NCI-H1417 treated with DMSO at 0.1 percent for 48 hours (cell line): ENCODE measurements at regions not wholly inside any gene's neighbourhood (a gene's known extent, or its start where the extent isn't known, plus 50 kb on each side); places are given as distances from the start of the nearest gene placed in this dataset.

Source experiments
- DNase-seq: peaks from one replicate; lab custom pipeline; 2025; lab: John Stamatoyannopoulos, UW

DNA sequence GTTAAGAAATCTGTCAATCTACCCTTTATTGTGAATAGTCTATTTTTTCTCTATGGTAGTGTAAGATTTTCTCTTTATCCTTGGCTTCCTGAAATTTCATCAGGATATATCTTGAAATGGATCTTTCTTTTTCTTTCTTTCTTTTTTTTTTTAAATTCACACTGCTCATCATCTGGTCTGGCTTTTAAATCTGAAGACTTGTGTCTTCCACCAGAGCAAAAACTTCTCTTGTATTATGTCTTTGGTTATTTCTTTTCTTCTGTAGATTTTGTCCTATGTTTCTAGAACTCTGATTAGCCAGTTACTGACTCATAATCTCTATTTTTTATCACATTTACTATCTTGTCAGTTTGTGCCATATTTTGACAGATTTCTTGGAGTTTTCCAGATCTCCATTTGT lies 133.8 kb upstream of the LMO4 start:
- no peak for DNase-seq

DNA sequence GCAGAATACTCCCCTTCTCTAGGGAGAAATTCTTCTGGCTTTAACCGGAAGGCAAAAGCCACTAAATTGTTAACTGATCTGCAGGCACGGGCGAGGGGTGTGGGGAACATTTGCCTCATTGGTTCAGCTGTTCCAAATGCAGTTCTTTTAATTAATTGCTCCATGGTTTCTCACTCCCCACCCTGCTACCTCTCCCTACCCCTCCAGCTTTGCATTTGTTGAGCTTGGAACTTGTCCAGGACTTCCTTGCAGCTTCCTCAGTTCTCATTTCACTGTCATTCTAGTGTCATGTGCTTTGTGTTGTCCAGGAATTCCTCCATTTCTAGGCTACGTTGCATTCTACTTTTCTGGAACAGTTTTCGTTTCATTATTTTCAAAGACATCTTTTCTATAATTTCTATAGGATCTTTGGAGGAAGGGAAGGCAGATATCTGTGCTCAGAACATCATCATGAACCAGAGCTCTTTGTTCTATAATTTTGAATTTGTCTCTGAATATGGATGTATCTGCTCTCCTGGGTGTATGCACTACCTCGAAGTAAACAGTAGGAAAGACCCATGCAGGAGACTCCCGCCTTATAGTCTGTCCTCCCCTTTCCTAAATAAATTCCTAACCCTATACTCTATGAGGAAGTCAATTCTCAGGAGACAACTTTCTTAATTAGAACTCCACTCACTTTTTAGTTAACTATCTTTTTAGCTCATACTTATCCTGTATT lies 132.4 kb upstream of the LMO4 start:
- DNase-seq: no peak

DNA sequence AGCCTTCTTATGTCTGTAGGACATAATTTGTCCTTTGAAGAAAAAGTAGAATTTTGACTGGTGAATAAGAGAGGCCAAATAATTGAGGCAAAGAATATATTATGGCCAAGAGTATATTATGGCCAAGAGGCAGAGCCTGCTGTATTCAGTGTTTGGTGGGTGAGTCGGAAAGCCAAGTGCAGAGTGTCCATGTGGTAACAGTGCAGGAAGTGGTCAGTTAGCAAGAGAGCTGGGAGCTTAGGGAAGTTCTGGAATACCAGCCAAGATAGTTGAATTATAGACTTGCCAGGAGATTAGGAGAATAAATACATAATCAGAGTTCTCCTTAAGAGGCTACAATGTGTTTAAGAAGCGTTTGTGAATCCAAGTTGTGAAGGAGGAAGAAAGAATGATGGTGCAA lies 131.5 kb upstream of the LMO4 start:
- DNase-seq: no peak

DNA sequence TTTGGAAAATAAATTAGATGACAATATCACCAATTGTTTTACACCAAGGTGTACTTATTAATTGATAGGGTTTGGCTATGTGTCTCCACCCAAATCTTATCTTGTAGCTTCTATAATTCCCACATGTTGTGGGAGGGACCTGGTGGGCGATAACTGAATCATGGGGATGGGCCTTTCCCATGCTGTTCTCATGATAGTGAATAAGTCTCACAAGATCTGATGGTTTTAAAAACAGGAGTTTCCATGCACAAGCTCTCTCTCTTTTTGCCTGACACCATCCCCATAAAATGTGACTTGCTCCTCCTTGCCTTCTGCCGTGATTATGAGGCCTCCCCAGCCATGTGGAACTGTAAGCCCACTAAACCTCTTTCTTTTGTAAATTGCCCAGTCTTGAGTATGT lies 131.0 kb upstream of the LMO4 start:
- no peak for DNase-seq

DNA sequence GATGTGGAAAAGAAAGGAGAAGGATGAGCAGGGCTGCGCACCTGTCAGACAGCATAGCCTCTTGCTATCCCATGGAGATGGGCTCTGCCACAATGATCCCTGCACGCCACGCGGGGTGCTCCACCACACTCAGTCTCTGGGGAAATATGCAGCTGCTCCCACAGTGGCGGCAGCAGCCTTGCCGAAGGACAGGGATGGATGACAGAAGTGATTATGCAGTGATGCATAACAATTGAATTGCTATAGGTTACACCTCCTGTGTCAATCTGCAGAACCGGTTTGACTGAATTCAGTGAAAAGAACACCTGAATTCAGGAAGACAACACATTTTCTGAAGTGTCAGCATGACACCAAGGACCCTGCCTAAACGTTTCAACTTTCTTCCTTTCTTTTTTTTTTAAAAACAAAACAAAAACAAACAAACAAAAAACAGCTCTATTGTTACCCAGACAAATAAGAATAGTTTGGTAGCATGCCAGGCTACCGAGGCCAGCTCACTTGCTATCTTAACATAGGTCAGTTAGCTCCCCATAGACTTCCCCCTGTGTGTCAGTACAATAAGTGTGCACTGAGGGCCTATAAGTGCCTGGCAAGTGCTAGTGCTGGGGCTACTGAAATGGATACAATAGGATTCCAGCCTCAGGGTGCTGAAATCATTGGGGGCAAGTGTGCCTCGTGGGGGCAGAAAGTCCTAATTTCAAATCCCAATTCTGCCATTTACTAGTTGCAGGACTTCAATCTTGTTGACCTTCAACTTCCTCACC lies 127.6 kb upstream of the LMO4 start:
- peak; percentile 41 for DNase-seq

DNA sequence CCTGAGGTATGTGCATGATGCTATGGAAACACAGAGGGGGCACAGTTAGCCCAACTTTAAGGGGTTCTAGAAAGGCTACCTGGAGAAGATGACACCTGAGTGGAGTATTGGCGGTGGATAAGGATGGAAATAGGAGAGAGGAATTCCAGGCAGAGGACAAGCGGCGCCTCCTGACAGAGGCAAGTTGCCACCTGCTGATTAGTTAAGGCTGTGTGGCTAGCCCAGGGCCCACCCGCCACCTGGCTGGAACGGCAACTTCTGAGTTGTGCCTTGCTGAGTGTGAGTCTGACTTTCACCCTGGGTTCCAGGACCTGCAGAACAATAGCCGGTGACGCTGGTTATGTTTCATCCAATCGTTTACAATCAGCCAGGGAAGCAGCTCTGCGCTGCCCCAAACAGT lies 126.9 kb upstream of the LMO4 start:
- no peak for DNase-seq

DNA sequence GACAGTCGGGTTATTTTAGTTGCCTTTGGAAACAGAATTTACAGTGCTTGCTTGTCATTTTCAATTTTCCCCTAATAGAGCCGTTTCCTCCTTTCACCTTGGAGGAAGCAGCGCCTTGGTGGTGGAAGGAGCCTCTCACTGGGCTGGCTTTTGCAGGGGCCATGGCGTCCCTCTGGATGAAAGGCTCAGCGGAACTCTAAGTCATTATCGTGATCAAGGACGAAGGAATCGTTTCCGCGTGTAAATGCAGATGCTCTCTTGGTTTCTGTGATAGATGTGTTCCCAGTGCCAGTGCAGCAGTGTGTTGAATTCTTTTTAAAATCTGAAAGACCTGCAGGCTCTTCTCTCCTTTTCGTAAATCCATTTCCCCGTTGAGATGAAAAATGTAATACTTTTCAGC lies 126.2 kb upstream of the LMO4 start:
- DNase-seq: no peak

DNA sequence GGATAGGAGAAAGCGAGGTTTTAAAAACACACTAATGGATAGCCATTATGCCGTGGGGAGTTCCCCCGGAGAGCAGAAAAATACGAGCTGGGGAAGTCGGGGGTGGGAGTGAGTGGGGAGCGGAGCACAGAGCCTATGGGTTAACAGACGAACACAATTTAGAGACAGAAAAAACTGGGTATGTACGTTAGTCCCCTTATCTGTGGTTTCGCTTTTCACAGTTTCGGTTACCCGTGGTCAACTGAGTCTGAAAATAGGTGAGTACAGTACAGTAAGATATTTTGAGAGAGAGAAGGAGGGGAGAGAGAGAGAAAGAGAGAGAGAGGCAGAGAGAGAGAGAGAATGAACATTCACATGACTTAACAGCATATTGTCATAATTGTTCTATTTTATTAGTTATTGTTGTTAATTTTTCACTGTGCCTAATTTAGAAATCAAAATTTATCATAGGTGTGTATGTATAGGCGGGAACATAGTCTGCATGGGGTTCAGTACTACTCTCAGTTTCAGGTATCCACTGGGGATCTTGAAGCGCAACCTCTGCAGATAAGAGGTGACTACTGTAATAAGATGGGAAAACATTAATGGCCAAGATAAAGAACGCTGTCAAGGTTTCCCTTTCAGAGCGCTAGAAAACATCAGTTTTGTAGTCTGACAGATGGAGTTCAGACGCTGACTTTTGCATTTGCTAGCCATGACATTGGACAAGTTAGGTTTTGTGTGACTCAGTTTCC lies 125.6 kb upstream of the LMO4 start:
- DNase-seq: no peak

DNA sequence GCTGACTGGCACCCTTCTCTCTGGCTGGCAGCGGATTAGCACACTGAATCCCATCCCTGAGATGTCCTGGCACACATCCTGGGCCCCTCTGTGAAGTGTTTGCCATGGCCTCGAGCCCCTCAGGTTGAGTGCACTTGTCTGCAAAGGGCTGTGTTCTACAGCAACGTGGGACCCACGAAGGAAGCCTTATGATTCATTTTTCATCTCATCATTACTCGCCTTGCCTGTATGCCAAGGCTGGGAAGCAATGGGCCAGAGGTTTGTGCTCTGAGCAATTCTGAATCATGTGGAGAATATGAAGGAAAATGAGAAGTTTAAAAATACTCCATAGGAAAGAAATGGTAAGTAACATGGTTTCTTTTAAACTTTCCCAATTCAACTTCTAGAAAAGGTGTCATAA lies 124.8 kb upstream of the LMO4 start:
- no peak for DNase-seq

DNA sequence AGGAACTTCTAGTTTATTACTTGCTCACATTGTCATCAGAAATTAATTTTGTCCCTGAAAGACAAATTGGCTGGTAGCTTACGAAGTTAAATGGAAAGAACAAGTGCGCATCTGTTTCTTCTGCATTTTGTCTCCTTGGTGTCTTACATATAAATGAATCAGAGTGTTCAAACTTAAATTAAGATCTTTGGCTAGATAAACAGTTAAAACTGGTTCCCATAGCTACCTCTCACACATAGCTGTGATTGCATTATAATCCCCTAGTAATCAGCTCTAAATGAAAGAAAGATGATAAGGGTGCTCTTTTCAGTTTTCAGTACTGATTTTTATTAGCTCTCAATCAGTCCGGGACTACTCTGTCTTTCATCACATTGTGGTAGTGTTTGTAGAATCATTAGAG lies 124.2 kb upstream of the LMO4 start:
- no peak for DNase-seq

DNA sequence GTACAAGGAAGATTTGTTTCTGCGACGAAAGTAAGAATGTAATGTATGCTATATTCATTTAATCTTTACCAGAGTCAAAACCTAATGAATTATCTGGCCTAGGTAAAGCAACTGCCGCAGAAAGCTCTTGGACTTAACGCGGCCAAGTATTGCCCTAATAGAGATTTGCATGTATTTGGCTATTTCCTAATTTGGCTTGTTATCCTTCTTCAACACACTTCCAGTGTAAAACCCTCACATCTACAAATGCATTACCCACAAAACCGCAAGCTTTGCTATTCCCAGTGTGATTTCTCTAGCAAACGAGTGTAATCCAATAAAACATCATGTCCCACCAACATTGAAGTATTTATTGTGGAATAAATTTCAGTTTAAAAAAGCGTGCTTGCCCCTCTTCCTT lies 123.8 kb upstream of the LMO4 start:
- DNase-seq: no peak

DNA sequence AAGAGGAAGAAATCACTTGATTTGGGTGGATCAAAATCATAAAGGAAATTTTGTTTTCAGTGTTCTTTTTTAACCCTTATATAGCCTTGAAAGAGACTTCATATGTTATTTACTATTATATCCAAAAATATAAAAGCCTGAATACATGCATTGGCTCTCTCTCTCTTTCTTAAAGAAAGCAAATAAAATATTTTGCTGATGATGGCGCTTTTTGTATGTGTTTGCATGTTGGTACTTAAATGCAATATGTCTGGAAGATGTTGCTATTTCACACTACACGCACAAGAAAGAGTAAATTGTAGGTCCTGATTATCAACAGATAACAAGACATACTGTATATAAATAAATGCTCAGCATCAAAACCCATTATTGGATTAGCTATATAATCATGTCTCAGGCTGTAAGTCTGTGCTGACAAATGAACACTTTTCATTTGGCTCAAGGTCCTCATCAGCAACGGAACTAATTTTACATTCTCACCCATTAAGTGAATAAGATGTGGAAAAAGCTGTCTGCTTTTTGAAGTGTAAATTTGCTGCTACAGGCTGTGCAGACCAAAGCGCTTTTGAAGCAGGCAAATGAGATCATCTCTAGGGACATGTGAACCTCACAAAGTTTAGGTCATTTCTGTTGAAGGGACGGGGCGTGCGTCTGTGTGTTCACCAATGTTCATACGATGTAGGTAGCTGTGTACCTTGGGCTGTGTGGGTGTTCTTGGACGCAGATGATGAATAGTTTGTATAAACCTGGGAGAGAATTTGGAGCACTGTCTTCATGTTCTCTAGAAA lies 122.4 kb upstream of the LMO4 start:
- DNase-seq: no peak

DNA sequence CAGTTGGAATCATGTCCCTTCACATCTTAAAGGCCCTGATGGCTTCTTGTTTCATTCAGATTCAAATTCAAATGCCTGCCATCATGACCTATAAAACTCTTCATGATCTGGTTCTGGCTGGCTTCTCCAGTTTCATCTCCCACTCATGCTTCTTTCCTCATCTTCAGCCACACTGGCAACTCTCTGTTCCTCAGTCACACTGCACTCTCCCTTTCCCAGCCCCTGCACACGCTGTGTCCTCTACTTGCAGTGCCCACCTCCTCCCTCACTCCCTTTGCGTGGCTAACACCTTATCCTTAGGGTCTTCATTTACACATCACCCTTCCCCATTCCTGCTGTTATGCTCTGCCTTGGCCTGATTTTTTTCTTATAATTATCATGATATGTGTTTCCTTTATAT lies 120.6 kb upstream of the LMO4 start:
- DNase-seq: no peak

DNA sequence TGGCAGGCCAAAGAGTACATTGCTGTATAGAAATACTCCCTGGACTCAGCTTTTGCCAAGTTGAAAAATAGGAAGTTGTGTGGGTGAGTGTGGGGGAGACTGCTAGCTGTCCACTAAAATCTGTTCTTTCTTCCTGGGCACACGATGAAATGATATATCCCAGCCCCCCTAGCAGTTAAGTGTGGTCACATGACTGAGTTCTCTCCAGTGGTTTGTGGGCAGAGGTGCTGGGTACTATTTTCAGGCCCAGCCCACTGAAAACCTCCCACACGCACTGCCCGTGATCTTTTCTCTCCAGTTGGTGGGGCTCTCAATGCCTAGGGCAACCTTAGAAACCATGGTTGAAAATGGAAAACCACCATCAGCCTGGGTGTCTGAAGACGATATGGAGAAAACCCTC lies 119.7 kb upstream of the LMO4 start:
- no peak for DNase-seq

DNA sequence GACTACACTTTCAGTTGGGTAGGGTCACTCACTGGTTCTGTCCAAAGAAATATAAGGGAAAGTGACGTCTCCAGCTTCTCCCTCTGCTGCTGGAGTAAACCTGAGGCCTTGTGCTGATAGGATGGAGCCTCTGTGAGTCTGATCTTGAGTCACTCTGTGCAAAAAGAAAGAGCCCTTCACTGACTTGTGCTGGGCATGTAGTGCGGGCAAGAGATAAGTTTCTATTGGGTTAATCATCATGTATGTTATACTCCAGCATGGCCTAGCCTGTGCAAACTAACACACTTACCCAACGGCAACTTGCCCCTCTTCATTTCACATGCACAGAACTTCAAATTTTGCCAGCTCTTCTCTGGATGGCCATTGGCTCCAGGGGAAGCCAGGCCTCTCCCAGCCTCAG lies 118.5 kb upstream of the LMO4 start:
- DNase-seq: no peak

DNA sequence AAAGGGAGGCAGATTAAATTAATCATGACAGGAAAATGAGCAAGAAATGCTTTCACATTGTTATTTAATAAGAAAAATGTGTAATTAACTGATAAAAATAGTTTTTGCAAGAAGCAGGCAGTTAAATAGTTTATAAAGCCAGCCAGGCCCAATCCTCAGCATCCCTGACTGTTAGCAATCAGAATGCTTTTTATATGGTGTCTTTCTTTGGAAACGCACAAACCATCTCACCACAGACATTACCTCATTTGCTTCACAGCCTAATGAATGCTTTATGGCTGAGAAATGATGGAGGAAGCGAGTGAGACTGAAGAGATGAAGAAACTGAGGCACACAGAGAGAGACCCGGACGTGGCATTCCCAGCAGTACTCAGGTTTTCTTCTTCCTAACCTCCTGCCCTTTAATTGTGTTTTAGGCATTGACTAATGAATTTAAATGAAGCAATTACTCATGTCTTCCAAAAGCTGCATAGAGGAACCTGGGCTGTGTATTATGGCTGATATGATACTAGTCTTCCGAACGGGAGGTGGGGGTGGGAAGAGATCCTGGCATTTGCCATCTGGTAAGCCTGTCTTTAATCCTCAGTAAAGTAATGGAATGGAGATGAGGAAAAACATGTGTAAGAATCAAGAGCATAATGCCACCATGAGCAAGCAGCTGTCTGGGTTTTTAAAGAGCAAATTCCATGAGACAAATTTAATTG lies 116.1 kb upstream of the LMO4 start:
- no peak for DNase-seq

DNA sequence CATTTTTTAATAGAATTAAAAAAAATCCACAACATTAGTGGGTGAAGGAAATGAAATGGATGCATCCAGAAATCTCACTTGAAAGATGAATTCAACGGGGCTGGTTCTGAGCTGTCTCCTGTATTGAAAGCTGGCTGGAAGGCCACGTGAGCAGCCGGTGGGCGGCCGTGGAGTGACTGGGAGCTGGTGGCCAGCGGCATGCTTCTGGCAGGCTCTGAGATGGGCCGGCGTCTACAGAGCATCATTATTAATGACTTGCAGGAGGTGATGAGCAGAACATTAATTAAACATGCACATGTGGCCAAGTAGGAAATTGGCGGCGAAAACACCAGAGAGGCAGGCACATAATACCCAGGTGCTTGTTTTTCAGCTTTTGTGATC lies 115.6 kb upstream of the LMO4 start:
- DNase-seq: no peak

DNA sequence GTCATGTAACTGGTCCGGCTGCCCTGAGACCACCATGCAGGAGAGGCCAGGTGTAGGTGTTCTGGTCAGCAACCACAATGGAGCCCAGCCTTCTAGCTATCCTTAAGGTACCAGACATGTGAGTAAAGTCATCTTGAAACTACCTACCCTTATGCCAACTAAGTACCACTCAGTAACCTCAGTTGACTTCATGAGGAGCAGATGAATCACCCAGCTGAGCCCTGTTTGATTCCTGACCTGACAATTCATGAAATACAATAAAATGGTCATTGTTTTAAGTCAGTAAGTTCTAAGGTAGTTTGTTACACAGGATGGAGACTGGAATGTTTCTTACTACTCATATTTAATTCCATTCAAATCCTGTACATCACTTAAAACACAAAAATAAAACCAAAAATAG lies 113.1 kb upstream of the LMO4 start:
- DNase-seq: no peak

DNA sequence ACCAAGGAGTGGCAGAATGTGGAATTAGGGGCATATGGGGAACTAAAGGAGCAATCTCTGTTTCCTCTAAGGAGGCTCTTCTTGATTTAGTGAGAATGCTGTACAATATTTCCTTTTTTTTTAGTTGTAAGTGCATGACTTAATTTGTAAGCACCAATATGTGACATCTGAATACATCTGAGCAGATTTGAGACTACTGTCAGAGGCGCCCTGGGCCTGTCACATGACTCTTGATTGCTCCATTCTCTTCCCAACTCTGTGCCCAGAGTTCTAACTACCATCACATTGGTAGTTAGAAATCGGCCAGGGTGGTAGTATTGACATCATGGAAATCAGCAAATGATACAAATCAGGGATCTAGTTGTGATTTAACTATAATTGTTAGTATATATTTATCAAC lies 110.1 kb upstream of the LMO4 start:
- no peak for DNase-seq

DNA sequence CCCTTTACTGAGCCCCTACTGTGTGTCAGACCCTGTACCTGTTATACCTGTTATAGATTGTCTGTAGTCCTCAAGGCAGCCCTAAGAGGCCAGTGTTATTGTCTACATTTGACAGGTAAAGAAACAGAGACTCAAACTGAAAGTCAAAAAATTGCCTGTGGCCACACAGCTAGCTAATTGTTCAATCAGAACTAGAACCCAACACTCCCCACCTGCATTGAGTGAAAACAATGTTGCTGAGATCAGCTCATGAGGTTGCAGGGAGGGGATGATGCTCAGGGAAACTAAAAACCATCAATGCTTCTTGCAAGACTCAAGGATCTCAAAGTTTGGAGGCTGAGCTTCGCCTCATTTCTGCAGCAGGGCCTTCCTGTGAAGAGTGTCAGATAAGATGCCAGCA lies 109.5 kb upstream of the LMO4 start:
- no peak for DNase-seq

DNA sequence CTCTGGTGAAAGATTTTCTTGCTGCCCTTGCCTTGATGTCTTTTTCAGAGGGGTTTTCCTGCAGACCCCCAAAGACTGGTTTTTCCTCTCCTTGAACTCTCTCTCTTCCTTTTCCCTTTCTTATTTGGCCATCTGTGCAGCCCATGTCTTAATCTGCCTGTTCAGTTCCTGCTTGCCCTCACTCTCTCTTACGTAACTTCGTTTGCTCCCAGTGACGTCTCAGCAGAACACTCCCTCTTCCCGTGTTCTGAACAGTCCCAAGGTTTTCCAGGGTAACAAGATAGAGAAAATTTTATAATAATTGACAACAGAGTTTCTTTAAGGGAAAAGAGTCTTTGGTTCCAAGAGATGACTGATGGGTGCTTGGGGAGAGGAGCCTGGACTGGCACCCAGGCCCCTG lies 109.1 kb upstream of the LMO4 start:
- no peak for DNase-seq

DNA sequence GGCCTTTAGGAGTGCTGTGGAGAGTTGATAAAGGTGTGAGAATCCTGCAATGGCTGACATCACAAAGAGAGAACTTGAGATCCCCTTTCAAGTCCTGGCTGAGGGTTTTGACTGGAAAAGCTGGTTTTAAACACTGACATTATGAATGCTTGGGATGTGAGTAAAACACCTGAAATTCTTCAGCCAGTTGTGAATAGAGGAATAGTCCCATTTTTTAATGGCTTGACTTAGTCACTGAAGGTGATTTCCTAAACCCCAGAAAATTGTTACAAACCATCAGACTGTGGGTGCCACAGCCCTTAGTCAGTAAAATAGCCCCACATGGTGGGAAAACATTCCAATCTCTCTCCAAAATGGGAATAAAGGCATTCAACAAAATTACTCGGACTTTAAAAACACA lies 107.7 kb upstream of the LMO4 start:
- no peak for DNase-seq
